Subcutaneous abdominal adipose tissue (tissue), 5 donors: ENCODE measurements at regions not wholly inside any gene's neighbourhood (a gene's known extent, or its start where the extent isn't known, plus 50 kb on each side); places are given as distances from the start of the nearest gene placed in this dataset.

Experiments used
- H3K27ac ChIP-seq: one replicate; pipeline ENCODE4 v1.7.0; 2013; ENCODE audit warnings: low read depth, mild to moderate bottlenecking, inconsistent platforms, low read length, moderate library complexity
- H3K27me3 ChIP-seq, 5 donors: one replicate each; pipeline ENCODE4 v1.7.0; 2013; ENCODE audit warnings: low read length in 5 of 5, inconsistent platforms in 1 of 5; ENCODE audit not compliant: control insufficient read depth in 5 of 5, insufficient read depth in 4 of 5
- H3K36me3 ChIP-seq, 5 donors: one replicate each; pipeline ENCODE4 v1.7.0; 2013; ENCODE audit warnings: low read length in 5 of 5; ENCODE audit not compliant: control insufficient read depth in 5 of 5, insufficient read depth in 5 of 5
- H3K4me1 ChIP-seq, 5 donors: one replicate each; pipeline ENCODE4 v1.7.0; 2013; ENCODE audit warnings: low read length in 5 of 5, mild to moderate bottlenecking in 3 of 5, moderate library complexity in 1 of 5; ENCODE audit not compliant: control insufficient read depth in 5 of 5, insufficient read depth in 5 of 5
- H3K4me3 ChIP-seq, 5 donors: one replicate each; pipeline ENCODE4 v1.7.0; 2013; ENCODE audit warnings: low read length in 5 of 5, low read depth in 1 of 5
- H3K9ac ChIP-seq, 5 donors: one replicate each; pipeline ENCODE4 v1.7.0; 2013; ENCODE audit warnings: low read length in 5 of 5, mild to moderate bottlenecking in 4 of 5, moderate library complexity in 3 of 5
- H3K9me3 ChIP-seq, 5 donors: one replicate each; pipeline ENCODE4 v1.7.0; 2013; ENCODE audit warnings: low read length in 5 of 5; ENCODE audit not compliant: control insufficient read depth in 5 of 5
- donor health status: healthy.
- donor health status: healthy.
- donor health status: healthy.
- donor health status: healthy.
- donor health status: healthy.

DNA sequence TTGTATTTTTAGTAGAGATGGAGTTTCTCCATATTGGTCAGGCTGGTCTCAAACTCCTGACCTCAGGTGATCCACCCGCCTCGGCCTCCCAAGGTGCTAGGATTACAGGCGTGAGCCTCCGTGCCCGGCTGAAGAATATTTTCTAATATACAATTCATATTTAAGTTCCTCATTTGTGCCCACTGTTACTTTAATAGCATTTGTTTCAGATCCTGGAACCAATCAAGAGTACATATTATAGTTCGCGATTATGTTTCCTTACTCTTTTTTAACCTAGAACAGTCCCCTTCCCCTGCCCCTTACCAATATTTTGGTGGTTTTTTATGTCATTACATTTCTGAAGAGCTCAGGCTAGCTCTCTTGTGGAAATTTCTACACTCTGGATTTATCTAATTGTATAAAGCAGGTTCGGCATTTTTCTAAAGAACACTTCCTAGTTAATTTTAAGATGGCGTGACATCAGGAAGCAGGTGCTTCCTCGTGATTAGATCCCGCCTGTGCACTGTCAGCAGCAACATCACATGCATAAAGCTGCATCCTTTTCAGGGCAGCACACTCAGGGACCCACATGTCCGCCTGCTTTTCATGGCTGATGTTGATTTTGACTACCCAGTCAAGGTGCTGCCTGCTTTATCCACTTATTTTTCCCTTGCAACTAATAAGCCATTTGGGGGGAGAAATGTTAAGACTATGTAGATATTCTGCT, 88.7 kb upstream of the EPHB3 start:
- no peaks in the 10 kb centered on the region for H3K36me3 ChIP-seq
- H3K4me1 ChIP-seq, result peaks cover 0 to 13% (median 3%) of the 10 kb centered on the region in 5 donors
- no peaks in the 10 kb centered on the region for H3K27me3 ChIP-seq
- H3K9me3 ChIP-seq, result no peaks in the 10 kb centered on the region
- H3K9ac ChIP-seq, result peak overlapping the region in 1 of 5 donors; percentile 31
- peak overlapping the region; percentile 44 for H3K27ac ChIP-seq
- peak overlapping the region in 1 of 5 donors; percentile 11 for H3K4me3 ChIP-seq

- no peak overlapping the region for H3K9ac ChIP-seq
- H3K4me1 ChIP-seq, result peaks cover 0 to 10% (median 3%) of the 10 kb centered on the region in 5 donors
- H3K4me3 ChIP-seq, result peak overlapping the region in 1 of 5 donors; percentile 22
- H3K27ac ChIP-seq, result no peak overlapping the region
- no peaks in the 10 kb centered on the region for H3K36me3 ChIP-seq
- H3K27me3 ChIP-seq, result peaks cover 0 to 3% (median 0%) of the 10 kb centered on the region in 5 donors
- H3K9me3 ChIP-seq, result no peaks in the 10 kb centered on the region
Observed at GRCh38 chr3:184474897-184475296, 86.7 kb upstream of the EPHB3 start.

DNA sequence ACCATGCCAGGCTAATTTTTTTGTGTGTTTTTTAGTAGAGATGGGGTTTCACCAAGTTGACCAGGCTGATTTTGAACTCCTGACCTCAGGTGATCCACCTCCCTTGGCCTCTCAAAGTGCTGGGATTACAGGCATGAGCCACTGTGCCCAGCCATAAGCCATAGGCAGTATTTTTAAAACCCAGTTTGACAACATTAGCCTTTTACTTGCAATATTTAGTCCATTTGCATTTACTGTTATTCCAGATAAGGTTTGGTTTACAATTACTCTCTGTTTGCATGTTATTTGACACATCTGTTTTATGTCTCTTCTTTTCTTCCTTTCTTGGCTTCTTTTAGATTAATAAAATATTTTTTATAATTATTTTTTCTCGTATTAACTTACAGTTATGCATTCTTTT, 83.6 kb upstream of the EPHB3 start:
- Histone ChIP-seq H3K9me3 (no peaks in the 10 kb centered on the region), H3K4me3 (peak overlapping the region in 1 of 5 donors; percentile 34), H3K4me1 (peaks cover 0 to 18% (median 3%) of the 10 kb centered on the region in 5 donors), H3K9ac (no peak overlapping the region), H3K27me3 (peaks cover 0 to 6% (median 3%) of the 10 kb centered on the region in 5 donors), H3K36me3 (no peaks in the 10 kb centered on the region), H3K27ac (no peak overlapping the region)

DNA sequence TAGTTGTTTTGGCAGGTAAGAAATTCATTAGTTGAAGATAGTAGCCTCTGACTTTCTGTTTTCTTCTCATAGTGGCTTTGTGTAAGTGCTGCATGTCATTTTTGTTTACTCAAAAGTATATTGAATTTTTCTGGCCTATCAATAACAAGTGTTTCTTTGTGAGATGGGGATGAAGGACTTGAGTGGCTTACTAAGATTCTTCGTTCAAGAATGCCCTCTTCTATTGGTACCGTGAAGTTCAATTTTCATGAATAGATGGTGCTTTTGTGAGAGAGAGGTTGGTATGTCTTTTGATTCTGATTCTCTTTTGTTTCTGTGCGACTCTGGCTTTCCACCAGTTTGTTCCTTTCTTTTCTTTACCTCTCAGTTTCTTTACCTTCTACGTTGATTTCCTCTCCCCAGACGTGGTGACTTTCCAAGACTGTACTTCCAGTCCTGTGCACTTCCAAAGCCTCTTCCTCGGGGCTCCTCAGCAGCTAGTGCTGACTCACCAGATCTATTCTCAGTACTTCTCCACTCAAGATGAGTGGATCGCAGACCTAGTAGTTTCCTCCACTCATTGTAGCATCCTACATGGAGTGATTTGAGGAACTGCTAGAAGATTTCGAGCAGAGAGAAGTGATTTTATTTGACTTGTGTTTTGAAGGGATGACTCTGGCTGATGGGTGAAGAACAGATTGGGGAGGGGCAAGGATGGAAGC, 82.0 kb upstream of the EPHB3 start:
- H3K27ac ChIP-seq, result no peak overlapping the region
- H3K9ac ChIP-seq, result no peak overlapping the region

GRCh38 chr3:184480831-184481230, 80.8 kb upstream of the EPHB3 start:
- no peaks in the 10 kb centered on the region for H3K9me3 ChIP-seq
- H3K36me3 ChIP-seq, result no peaks in the 10 kb centered on the region
- peaks cover 0 to 6% (median 3%) of the 10 kb centered on the region in 5 donors for H3K27me3 ChIP-seq
- no peak overlapping the region for H3K27ac ChIP-seq
- peaks cover 0 to 13% (median 0%) of the 10 kb centered on the region in 5 donors for H3K4me1 ChIP-seq
- H3K4me3 ChIP-seq, result no peak overlapping the region
- no peak overlapping the region for H3K9ac ChIP-seq

More for the DNA sequence above, 82.0 kb upstream of the EPHB3 start:
- Histone ChIP-seq H3K36me3 (no peaks in the 10 kb centered on the region), H3K9me3 (no peaks in the 10 kb centered on the region), H3K4me3 (no peak overlapping the region), H3K4me1 (peaks cover 0 to 13% (median 0%) of the 10 kb centered on the region in 5 donors), H3K27me3 (peaks cover 0 to 6% (median 3%) of the 10 kb centered on the region in 5 donors)

GRCh38 chr3:184481984-184482671, 79.5 kb upstream of the EPHB3 start:
- H3K9me3 ChIP-seq, result no peaks in the 10 kb centered on the region
- no peak overlapping the region for H3K4me3 ChIP-seq
- H3K27ac ChIP-seq, result no peak overlapping the region
- peaks cover 0 to 13% (median 0%) of the 10 kb centered on the region in 5 donors for H3K4me1 ChIP-seq
- no peak overlapping the region for H3K9ac ChIP-seq
- peaks cover 0 to 6% (median 3%) of the 10 kb centered on the region in 5 donors for H3K27me3 ChIP-seq
- H3K36me3 ChIP-seq, result no peaks in the 10 kb centered on the region

- Histone ChIP-seq H3K27me3 (peaks cover 0 to 17% (median 4%) of the 10 kb centered on the region in 5 donors), H3K4me1 (peaks cover 0 to 13% (median 0%) of the 10 kb centered on the region in 5 donors), H3K27ac (no peak overlapping the region), H3K36me3 (no peaks in the 10 kb centered on the region), H3K9ac (no peak overlapping the region), H3K4me3 (no peak overlapping the region), H3K9me3 (no peaks in the 10 kb centered on the region)
Observed at GRCh38 chr3:184485241-184485640, 76.3 kb upstream of the EPHB3 start.

DNA sequence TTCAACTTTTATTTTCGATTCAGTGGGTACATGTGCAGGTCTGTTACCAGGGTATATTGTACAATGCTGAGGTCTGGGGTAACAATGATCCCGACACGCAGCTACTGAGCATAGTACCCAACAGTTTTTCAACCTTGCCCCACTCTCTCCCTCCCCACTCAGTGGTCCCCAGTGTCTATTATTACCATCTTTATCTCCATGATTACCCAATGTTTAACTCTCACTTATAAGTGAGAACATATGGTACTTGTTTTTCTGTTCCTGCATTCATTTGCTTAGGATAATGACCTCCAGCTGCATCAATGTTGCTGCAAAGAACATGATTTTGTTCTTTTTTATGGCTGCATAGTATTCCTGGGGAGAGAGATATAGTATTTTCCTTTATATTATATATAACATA, 75.7 kb upstream of the EPHB3 start:
- peaks cover 0 to 8% (median 0%) of the 10 kb centered on the region in 5 donors for H3K4me1 ChIP-seq
- H3K36me3 ChIP-seq, result no peaks in the 10 kb centered on the region
- H3K4me3 ChIP-seq, result no peak overlapping the region
- H3K9me3 ChIP-seq, result no peaks in the 10 kb centered on the region
- no peak overlapping the region for H3K9ac ChIP-seq
- H3K27me3 ChIP-seq, result peaks cover 1 to 16% (median 7%) of the 10 kb centered on the region in 5 donors
- H3K27ac ChIP-seq, result no peak overlapping the region

GRCh38 chr3:184486614-184487013, 75.0 kb upstream of the EPHB3 start:
- peaks cover 0 to 3% (median 0%) of the 10 kb centered on the region in 5 donors for H3K4me1 ChIP-seq
- H3K27ac ChIP-seq, result no peak overlapping the region
- H3K9me3 ChIP-seq, result no peaks in the 10 kb centered on the region
- H3K27me3 ChIP-seq, result peaks cover 4 to 19% (median 9%) of the 10 kb centered on the region in 5 donors
- H3K4me3 ChIP-seq, result no peak overlapping the region
- no peak overlapping the region for H3K9ac ChIP-seq
- H3K36me3 ChIP-seq, result no peaks in the 10 kb centered on the region
